ENCODE measurements at regions not wholly inside any gene's neighbourhood (a gene's known extent, or its start where the extent isn't known, plus 50 kb on each side); places are given as distances from the start of the nearest gene placed in this dataset.

DNA sequence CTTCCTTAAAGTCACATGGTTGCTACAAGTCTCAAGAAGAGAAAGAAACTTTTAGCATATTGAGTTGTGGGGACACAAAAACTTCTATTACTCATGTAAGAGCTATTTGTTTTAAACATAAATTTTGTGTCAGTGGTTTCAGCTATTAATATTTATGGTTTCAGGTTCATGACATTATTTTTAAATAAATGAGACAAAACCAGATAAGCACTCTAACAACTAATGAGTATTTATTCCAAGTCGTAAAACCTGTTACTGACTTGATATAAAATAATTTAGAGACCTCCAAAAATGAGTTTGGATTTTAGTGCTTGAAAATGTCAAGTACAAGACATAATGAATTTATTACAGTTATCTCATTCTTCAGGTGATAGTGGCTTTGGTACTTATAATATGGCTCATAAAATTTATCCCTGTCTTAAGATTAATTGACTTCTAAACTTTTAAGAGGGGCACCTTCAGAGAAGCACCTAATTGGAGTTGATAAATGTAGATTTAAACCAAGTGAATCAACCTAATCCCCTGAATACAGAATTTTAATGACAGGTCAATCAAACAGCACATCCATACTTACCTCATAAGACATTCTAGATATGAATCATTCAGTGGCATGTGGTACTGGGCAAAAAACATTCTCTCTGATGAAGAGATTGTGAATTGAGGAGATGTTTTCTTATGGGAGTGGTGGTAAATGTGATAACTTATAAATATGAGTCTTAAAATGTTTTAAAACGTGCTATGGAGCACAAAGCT lies 167.7 kb upstream of the PTGFR start:
- no peaks in the 10 kb centered on the region for H3K9me3 Mint-ChIP-seq (ENCODE audit: insufficient read depth)
- no peak overlapping the region for H3K4me3 ChIP-seq (ENCODE audit: control extremely low read depth in 1 of 5, extremely low read depth in 1 of 5, insufficient read depth in 1 of 5, low read depth in 2 of 5, low read length in 4 of 5)
- WGBS (ENCODE audit: insufficient coverage): no CpG with 5 or more reads among the region's 2 CpGs
- no peak overlapping the region for H3K9ac ChIP-seq (ENCODE audit: low read length)
- DNase-seq: no peak
- ATAC-seq (ENCODE audit: low read depth): no peak
- H3K9me3 ChIP-seq (ENCODE audit: control extremely low read depth in 1 of 3, control insufficient read depth in 2 of 3, insufficient read depth in 1 of 3, low read length in 2 of 3): no peaks in the 10 kb centered on the region
- H3K4me1 ChIP-seq (ENCODE audit: control insufficient read depth in 2 of 2, insufficient read depth in 2 of 2, low read length in 2 of 2): no peaks in the 10 kb centered on the region
- intact Hi-C loops (cut with micrococcal nuclease): no loop called here
- ChIA-PET CTCF (no interaction called here), POLR2A (no interaction called here)
- no peaks in the 10 kb centered on the region for H3K27me3 Mint-ChIP-seq
- H3K79me2 ChIP-seq (ENCODE audit: control insufficient read depth, insufficient read depth, low read length): no peaks in the 10 kb centered on the region
- no peak overlapping the region for H3K4me2 ChIP-seq (replicated peaks; ENCODE audit: low read depth, low read length, poor library complexity, severe bottlenecking)
- no peak overlapping the region for H2AFZ ChIP-seq (ENCODE audit: insufficient read depth, low read depth, low read length, poor library complexity, severe bottlenecking)
- TF ChIP-seq, protein P1, sequence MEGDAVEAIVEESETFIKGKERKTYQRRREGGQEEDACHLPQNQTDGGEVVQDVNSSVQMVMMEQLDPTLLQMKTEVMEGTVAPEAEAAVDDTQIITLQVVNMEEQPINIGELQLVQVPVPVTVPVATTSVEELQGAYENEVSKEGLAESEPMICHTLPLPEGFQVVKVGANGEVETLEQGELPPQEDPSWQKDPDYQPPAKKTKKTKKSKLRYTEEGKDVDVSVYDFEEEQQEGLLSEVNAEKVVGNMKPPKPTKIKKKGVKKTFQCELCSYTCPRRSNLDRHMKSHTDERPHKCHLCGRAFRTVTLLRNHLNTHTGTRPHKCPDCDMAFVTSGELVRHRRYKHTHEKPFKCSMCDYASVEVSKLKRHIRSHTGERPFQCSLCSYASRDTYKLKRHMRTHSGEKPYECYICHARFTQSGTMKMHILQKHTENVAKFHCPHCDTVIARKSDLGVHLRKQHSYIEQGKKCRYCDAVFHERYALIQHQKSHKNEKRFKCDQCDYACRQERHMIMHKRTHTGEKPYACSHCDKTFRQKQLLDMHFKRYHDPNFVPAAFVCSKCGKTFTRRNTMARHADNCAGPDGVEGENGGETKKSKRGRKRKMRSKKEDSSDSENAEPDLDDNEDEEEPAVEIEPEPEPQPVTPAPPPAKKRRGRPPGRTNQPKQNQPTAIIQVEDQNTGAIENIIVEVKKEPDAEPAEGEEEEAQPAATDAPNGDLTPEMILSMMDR (IDR thresholded peaks at IDR 0.05): no peak
- TF ChIP-seq EZH2 (IDR thresholded peaks at IDR 0.05; ENCODE audit: borderline replicate concordance, insufficient read depth, low read depth, low read length, poor library complexity, severe bottlenecking): no peak
- no peak overlapping the region for H3K4me3 Mint-ChIP-seq
- no peaks in the 10 kb centered on the region for H3K4me1 Mint-ChIP-seq
- no peaks in the 10 kb centered on the region for H4K20me1 ChIP-seq (ENCODE audit: control insufficient read depth, insufficient read depth, low read length, poor library complexity, severe bottlenecking)
- no peaks in the 10 kb centered on the region for H3K36me3 ChIP-seq (replicated peaks in 1 of 2; ENCODE audit: control extremely low read depth in 1 of 2, control insufficient read depth in 1 of 2, extremely low read depth in 1 of 2, insufficient read depth in 2 of 2, low read length in 1 of 2)
- H3K27me3 ChIP-seq (replicated peaks in 1 of 4; ENCODE audit: control extremely low read depth in 1 of 4, control insufficient read depth in 3 of 4, insufficient read depth in 4 of 4, low read length in 3 of 4): no peaks in the 10 kb centered on the region
- H3K27ac ChIP-seq (ENCODE audit: low read length in 2 of 2): no peak overlapping the region
- no peak overlapping the region for H3K27ac Mint-ChIP-seq

DNA sequence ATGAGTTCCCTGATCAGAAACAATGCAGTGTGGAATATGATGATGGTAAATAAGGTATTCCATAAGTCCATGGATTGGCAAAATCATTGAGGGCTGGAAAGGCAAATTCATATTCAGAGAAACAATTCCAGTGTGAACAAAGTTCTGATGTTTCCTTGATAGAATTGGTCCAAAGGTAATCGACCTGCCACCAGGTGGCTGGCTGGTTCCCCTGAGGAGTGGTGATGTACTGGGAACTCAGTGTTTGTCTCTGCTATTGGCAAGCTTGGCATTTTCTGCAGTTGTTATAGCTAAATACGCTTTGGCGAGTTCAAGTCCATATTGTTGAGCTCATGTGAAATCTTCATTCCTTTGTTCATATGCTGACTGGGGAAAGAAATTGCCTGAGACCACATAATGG lies 165.5 kb upstream of the PTGFR start:
- no peaks in the 10 kb centered on the region for H3K36me3 ChIP-seq (replicated peaks in 1 of 2; ENCODE audit: control extremely low read depth in 1 of 2, control insufficient read depth in 1 of 2, extremely low read depth in 1 of 2, insufficient read depth in 2 of 2, low read length in 1 of 2)
- H3K27me3 ChIP-seq (replicated peaks in 1 of 4; ENCODE audit: control extremely low read depth in 1 of 4, control insufficient read depth in 3 of 4, insufficient read depth in 4 of 4, low read length in 3 of 4): no peaks in the 10 kb centered on the region
- no peak for ATAC-seq (ENCODE audit: low read depth)
- intact Hi-C loops (cut with micrococcal nuclease): no loop called here
- Mint-ChIP-seq H3K9me3 (ENCODE audit: insufficient read depth) (no peaks in the 10 kb centered on the region), H3K4me3 (no peak overlapping the region), H3K4me1 (no peaks in the 10 kb centered on the region), H3K27me3 (peaks cover 4% of the 10 kb centered on the region), H3K27ac (no peak overlapping the region)
- no peak overlapping the region for H3K4me2 ChIP-seq (replicated peaks; ENCODE audit: low read depth, low read length, poor library complexity, severe bottlenecking)
- CTCF ChIA-PET: interaction anchor here (0.6 kb wide), 1 partner anchor 45 kb away, joined by 3 read pairs; no protein-coding TSS in a partner anchor
- POLR2A ChIA-PET: no interaction called here
- no peaks in the 10 kb centered on the region for H3K79me2 ChIP-seq (ENCODE audit: control insufficient read depth, insufficient read depth, low read length)
- no peak for TF ChIP-seq EZH2 (IDR thresholded peaks at IDR 0.05; ENCODE audit: borderline replicate concordance, insufficient read depth, low read depth, low read length, poor library complexity, severe bottlenecking)
- TF ChIP-seq, protein P1 (IDR thresholded peaks at IDR 0.05): no peak
- no peaks in the 10 kb centered on the region for H4K20me1 ChIP-seq (ENCODE audit: control insufficient read depth, insufficient read depth, low read length, poor library complexity, severe bottlenecking)
- no peak for DNase-seq
- no peak overlapping the region for H3K9ac ChIP-seq (ENCODE audit: low read length)
- H3K27ac ChIP-seq (ENCODE audit: low read length in 2 of 2): no peak overlapping the region
- no peak overlapping the region for H3K4me3 ChIP-seq (ENCODE audit: control extremely low read depth in 1 of 5, extremely low read depth in 1 of 5, insufficient read depth in 1 of 5, low read depth in 2 of 5, low read length in 4 of 5)
- WGBS (ENCODE audit: insufficient coverage): 85% methylated on average over 3 of the region's 3 CpGs
- H2AFZ ChIP-seq (ENCODE audit: insufficient read depth, low read depth, low read length, poor library complexity, severe bottlenecking): no peak overlapping the region
- no peaks in the 10 kb centered on the region for H3K9me3 ChIP-seq (ENCODE audit: control extremely low read depth in 1 of 3, control insufficient read depth in 2 of 3, insufficient read depth in 1 of 3, low read length in 2 of 3)
- no peaks in the 10 kb centered on the region for H3K4me1 ChIP-seq (ENCODE audit: control insufficient read depth in 2 of 2, insufficient read depth in 2 of 2, low read length in 2 of 2)

Measured in B cell (primary cell).